T-helper 2 cell treated with Interferon-gamma antibody and Interleukin-4, amounts not matched to agents 5 μg/mL and 100 μg/mL, for 36 hours (primary cell): ENCODE measurements at regions not wholly inside any gene's neighbourhood (a gene's known extent, or its start where the extent isn't known, plus 50 kb on each side); places are given as distances from the start of the nearest gene placed in this dataset.

Experiments
- DNase-seq: peaks from one replicate; pipeline ENCODE4 v3.0.0; 2021; ENCODE audit warnings: low spot score
- H3K27ac Mint-ChIP-seq: one replicate; pipeline ENCODE4 v1.8.0; 2021; ENCODE audit warnings: mild to moderate bottlenecking, mixed read lengths
- H3K27me3 Mint-ChIP-seq: one replicate; pipeline ENCODE4 v1.8.0; 2021; ENCODE audit warnings: low read depth, mixed read lengths
- H3K36me3 Mint-ChIP-seq: one replicate; pipeline ENCODE4 v1.8.0; 2021; ENCODE audit warnings: low read depth, mixed read lengths
- H3K4me1 Mint-ChIP-seq: one replicate; pipeline ENCODE4 v1.8.0; 2021; ENCODE audit warnings: low read depth, mixed read lengths
- H3K4me3 Mint-ChIP-seq: one replicate; pipeline ENCODE4 v1.8.0; 2022; ENCODE audit warnings: mild to moderate bottlenecking, moderate library complexity, mixed read lengths
- H3K9me3 Mint-ChIP-seq: one replicate; pipeline ENCODE4 v1.8.0; 2021; ENCODE audit warnings: mixed read lengths

DNA sequence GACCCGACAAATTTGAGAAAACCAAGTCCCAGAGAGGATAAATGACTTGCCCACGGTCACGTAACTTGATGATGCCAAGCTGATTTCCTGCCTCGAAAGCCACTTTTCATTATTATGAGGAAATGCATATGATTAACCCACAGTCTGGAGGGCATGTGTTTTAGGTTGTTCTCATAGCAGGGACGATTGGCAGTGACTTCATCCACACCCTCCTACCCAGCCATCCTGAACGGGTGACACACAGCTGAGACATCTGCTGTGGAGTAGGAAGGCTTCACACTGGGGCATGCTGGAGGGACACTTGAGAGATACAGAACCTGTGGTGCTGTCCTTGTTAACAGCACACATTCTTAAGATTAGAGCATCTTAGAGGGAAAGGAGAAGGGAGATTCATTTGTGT, 65.4 kb upstream of the WDFY2 start:
- Mint-ChIP-seq H3K4me3 (no peak overlapping the region), H3K9me3 (no peaks in the 10 kb centered on the region), H3K36me3 (no peaks in the 10 kb centered on the region), H3K4me1 (peaks cover 30% of the 10 kb centered on the region), H3K27me3 (peaks cover 3% of the 10 kb centered on the region), H3K27ac (no peak overlapping the region)
- DNase-seq = peak; percentile 18

DNA sequence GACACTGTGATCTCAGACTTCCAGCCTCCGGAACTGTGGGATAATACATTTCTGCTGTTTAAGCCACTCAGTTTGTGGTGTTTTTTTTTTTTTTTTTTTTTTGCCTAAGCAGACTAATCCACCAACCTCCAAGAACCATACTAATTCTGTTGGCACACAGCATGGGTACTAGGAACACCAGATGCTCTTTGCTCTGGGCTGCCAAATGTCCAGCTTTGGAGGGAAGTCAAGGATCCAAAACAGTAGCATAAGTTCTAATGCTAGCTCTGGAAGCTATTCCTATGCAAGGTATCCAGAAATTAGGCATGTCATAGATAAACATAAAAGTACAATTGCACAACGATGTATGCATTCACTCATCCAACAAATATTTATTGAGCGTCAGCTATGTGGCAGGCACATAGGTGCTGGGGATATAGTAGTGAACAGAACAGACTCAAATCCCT, 64.5 kb upstream of the WDFY2 start:
- Mint-ChIP-seq H3K4me3 (no peak overlapping the region), H3K27ac (no peak overlapping the region)
- no peak for DNase-seq

DNA sequence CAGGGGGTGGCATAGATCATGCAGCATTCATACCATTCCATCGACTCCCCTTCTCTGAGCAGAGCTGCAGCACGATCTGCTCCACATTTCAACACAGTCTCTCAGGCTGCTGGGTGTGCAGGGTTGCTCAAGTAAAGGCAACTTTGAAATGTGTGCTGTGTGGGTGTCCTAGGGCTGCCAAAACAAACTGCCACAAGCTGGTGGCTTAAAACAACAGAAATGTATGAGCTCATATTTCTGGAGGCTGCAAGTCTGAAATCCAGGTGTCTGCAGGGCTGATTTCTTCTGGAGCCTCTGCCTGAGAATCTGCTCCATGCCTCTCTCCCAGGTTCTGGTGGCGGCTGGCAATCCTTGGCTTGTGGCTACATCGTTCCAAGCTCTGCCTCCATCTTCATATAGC, 63.7 kb upstream of the WDFY2 start:
- Mint-ChIP-seq H3K27me3 (no peaks in the 10 kb centered on the region), H3K36me3 (no peaks in the 10 kb centered on the region), H3K4me1 (peaks cover 30% of the 10 kb centered on the region), H3K27ac (no peak overlapping the region), H3K4me3 (no peak overlapping the region), H3K9me3 (no peaks in the 10 kb centered on the region)
- DNase-seq = no peak

More for the DNA sequence above, 64.5 kb upstream of the WDFY2 start:
- H3K4me1 Mint-ChIP-seq = peaks cover 30% of the 10 kb centered on the region
- no peaks in the 10 kb centered on the region for H3K36me3 Mint-ChIP-seq
- H3K9me3 Mint-ChIP-seq = no peaks in the 10 kb centered on the region
- H3K27me3 Mint-ChIP-seq = no peaks in the 10 kb centered on the region

DNA sequence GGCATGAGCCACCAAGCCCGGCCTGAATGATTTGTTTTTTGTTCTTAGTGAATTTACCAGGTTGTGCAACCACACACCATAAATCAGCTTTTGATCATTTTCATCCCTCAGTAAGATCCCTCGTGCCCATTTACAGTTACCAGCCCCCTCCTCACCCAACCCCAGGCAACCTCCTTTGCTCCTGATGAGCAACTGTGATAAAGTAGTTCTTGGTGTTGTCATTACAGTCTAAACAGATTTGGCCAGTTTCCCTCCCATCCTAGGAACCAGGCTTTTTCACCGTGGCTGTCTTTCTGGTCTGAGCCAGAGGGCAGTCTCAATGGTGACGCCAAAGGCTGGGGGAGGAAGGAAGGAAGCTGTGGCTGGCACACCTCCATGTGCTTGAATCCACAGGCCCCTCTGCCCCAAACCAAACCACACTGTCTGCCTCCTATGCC, 61.2 kb upstream of the WDFY2 start:
- Mint-ChIP-seq H3K4me3 (peak overlapping the region; percentile 41), H3K9me3 (peaks cover 5% of the 10 kb centered on the region), H3K4me1 (peaks cover 28% of the 10 kb centered on the region), H3K27ac (peak overlapping the region; percentile 67), H3K27me3 (peaks cover 3% of the 10 kb centered on the region), H3K36me3 (peaks cover 6% of the 10 kb centered on the region)
- DNase-seq = peak; percentile 42

DNA sequence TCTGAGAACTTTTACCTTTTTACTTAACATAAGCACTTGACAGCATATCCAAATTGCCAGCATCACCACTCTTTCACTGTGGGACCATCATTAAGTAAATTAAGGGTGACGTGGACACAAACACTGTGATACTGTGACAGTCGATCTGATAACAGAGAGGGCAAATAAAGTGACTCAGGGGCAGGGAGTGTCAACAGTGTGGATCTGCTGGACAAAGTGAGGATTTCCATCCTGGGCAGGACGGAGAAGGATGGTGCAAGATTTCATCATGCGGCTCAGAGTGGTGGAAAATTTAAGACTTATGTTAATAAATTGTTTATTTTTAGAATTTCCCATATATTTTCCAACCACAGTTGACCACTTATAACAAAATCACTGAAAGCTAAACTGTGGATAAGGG, 60.0 kb upstream of the WDFY2 start:
- Mint-ChIP-seq H3K36me3 (peaks cover 6% of the 10 kb centered on the region), H3K9me3 (peaks cover 10% of the 10 kb centered on the region), H3K4me1 (peaks cover 19% of the 10 kb centered on the region), H3K27ac (no peak overlapping the region), H3K27me3 (peaks cover 3% of the 10 kb centered on the region), H3K4me3 (no peak overlapping the region)
- DNase-seq = no peak

DNA sequence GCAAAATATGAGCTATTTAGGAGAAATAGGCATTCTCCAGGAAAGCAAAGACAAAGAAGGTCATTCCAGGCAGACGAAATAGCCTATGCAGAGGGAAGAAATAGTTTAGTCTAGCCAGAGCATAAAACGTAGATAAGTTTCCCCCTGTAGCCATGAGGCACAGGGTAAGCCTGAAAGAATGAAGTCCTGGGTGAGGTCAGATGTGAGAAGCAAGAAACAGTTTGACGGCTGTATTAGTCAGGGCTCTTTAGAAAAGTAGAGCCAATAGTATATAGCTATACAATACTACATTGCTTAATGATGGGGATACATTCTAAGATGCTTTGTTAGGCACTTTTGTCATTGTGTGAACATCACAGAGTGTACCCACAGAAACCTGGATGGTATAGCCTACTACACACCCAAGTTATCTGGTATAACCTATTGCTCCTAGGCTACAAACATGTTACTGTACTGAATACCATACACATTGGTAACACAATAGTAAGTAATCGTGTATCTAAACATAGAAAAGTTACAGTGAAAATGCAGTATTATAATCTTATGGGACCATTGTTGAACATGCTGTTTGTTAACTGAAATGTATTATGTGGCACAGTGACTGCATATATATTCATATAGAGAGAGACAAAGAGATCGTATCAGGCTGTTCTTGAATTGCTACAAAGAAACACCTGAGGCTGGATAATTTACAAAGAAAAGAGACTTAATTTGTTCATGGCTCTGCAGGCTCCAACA, 59.3 kb upstream of the WDFY2 start:
- DNase-seq = no peak
- Mint-ChIP-seq H3K4me1 (peaks cover 19% of the 10 kb centered on the region), H3K36me3 (peaks cover 7% of the 10 kb centered on the region), H3K9me3 (peaks cover 11% of the 10 kb centered on the region), H3K4me3 (no peak overlapping the region), H3K27me3 (peaks cover 3% of the 10 kb centered on the region), H3K27ac (no peak overlapping the region)

DNA sequence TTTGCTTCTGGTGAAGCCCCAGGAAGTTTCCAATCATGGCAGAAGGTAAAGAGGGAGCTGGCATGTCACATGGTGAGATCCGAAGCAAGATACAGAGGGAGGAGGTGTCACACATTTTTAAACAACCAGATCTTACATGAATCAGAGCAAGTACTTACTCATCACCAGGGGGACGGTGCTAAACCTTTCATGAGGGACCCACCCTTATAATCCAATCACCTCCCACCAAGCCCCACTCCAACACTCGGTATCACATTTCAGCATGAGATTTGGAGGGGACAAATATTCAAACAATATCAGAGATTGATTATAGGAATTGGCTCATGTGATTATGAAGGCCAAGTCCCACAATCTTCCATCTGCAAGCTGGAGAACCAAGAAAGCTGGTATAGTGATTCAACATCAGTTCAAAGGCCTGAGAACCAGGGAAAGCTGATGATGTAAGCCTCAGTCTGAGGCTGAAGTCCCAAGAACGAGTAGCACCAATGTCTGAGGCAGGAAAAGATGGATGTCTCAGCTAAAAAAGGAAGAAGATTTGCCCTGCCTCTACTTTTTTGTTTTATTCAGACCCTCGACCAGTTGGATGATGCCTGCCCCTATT, 58.6 kb upstream of the WDFY2 start:
- no peak for DNase-seq
- Mint-ChIP-seq H3K27ac (no peak overlapping the region), H3K4me1 (peaks cover 13% of the 10 kb centered on the region), H3K27me3 (peaks cover 3% of the 10 kb centered on the region), H3K4me3 (no peak overlapping the region), H3K36me3 (peaks cover 12% of the 10 kb centered on the region), H3K9me3 (peaks cover 16% of the 10 kb centered on the region)

DNA sequence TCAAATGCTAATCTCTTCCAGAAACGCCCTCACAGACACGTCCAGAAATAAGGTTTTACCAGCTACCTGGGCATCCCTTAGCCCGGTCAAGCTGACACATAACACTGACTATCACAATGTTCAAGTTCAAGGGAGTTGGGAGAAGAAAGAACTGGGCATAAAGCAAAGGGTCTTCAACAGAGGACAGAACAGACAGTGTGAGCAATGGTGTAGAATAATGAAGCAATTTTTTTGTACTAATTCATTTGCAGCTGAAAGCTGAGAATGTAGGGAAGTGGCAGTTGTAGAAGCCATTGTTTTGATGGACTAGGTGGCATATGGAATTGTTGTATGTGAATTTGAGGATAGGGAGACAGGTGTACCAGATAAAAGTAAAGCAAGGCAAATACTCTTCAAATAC, 58.1 kb upstream of the WDFY2 start:
- H3K27me3 Mint-ChIP-seq = peaks cover 3% of the 10 kb centered on the region
- H3K36me3 Mint-ChIP-seq = peaks cover 16% of the 10 kb centered on the region
- no peak overlapping the region for H3K27ac Mint-ChIP-seq
- no peak for DNase-seq
- no peak overlapping the region for H3K4me3 Mint-ChIP-seq
- peaks cover 10% of the 10 kb centered on the region for H3K4me1 Mint-ChIP-seq
- peaks cover 20% of the 10 kb centered on the region for H3K9me3 Mint-ChIP-seq

DNA sequence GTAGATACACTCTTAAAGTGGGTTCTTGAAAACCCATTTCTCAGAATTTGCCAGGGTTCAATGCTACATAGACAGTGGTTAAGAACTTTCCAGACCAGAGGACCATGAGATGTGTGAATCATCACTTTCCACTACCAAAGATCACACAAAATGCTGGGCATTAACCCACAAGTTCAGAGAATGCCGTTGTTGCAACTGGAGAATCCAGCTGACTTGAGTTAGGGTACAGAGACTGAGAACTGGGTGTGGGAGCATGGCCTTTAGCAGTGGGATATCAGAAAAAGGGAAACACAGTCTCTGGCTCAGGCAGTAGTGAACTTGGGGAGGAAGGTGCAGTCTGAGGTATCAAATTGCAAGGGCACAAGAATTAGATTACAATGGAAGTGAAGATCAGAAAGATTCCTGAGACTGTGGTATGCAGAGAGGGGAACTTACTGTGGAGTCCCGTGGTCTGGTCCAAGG, 51.5 kb upstream of the WDFY2 start:
- Mint-ChIP-seq H3K36me3 (peaks cover 19% of the 10 kb centered on the region), H3K4me1 (peaks cover 30% of the 10 kb centered on the region), H3K27me3 (peaks cover 2% of the 10 kb centered on the region), H3K4me3 (peak overlapping the region; percentile 14), H3K9me3 (peaks cover 26% of the 10 kb centered on the region), H3K27ac (peak overlapping the region; percentile 39)
- no peak for DNase-seq

DNA sequence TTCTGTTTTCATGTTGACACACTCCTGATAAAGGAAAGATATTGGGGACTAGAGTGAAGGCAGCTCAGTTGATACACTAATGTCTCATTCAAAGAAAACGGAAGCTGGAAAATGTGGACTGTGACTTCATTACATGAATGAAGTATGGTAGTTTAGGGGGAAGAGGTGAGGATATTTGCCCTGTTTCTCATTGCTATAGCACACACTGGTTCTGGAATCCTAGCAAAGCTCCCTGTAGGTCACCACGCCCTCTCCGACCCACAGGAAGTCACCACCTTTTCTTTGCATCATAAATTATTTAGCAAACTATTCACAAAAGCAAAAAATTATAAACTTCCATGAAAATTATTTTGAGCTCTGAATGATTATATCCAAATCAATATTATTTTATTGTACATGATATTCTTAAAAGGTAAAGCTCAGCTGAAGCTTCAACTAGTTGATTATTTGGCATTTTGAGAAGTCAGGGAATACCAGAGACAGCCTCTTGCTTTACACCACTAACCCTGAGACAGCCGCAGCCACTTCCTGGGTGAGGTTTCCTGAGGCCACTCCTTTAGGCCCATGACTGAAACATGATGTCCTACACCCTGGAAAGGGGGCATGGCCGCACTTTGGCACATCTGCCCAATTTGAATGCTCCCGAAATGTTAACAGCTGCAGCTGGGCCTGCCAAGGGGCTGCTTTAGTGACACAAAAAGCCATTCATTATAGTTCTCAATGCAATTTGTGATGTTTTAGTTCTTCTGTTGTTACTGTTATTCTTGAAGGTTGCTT, 50.0 kb upstream of the WDFY2 start:
- Mint-ChIP-seq H3K36me3 (peaks cover 17% of the 10 kb centered on the region), H3K4me1 (peaks cover 35% of the 10 kb centered on the region), H3K27me3 (no peaks in the 10 kb centered on the region), H3K9me3 (peaks cover 20% of the 10 kb centered on the region), H3K27ac (peak overlapping the region; percentile 65), H3K4me3 (peak overlapping the region; percentile 67)
- DNase-seq = no peak
